Middle frontal gyrus (tissue), 1 donor: ENCODE measurements at regions not wholly inside any gene's neighbourhood (a gene's known extent, or its start where the extent isn't known, plus 50 kb on each side); places are given as distances from the start of the nearest gene placed in this dataset.

Source experiments
- DNase-seq: peaks from one replicate; pipeline ENCODE4 v3.0.0-alpha.2; 2015; ENCODE audit warnings: low spot score; ENCODE audit errors: extremely low spot score

DNA sequence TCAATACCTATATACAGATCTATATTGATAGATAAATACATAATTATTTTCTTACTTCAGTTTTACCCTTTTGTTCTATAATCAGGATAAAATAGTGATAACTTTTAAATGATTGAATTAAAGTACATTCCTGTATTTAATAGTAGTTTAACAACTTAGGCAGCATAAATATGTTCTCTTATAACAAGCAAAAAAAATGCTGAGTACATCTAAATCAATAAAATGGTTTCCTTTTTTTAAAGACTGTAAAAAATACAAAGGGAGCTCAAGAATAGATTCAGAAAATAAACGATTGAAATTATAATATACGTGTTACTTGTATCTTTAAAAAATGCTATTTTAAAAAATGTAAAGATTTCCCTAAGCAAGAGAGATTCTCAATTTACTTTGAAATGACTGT lies 393.7 kb upstream of the TMEM132C start:
- DNase-seq = no peak

DNA sequence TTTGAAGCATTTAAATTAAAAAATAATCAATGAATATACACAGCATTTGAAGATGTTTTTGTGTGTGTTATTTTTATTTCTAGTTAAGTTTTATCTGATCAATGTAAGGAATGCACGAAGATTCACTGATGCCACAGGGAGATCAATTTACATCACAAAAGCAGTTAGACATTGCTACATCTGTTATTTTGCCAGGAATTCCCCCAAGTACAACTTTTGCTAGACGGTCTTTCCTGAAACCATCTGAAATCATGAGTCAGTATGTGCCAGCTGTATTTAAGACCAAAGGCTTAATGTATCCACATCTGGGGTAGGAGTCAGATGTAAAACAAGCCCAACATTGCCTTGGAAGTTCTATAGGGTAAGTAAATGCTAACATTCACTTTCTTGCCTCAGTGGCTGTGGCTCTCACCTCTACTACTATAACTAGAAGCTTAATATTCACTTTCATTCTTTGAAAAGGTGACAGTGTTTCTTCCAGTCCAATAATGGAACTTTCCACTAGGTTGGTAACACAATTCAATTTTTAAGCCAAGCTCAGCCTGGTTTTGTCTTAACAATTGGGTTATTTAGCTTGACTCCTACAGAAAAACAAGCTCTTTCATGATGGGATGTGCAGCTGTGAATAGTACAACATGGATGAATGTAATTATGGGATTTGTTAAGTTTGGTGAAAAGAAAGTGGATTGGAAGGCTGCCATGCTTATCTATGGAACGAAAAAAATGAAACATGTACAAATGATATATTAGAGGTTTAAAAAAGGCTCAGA lies 385.4 kb upstream of the TMEM132C start:
- no peak for DNase-seq

DNA sequence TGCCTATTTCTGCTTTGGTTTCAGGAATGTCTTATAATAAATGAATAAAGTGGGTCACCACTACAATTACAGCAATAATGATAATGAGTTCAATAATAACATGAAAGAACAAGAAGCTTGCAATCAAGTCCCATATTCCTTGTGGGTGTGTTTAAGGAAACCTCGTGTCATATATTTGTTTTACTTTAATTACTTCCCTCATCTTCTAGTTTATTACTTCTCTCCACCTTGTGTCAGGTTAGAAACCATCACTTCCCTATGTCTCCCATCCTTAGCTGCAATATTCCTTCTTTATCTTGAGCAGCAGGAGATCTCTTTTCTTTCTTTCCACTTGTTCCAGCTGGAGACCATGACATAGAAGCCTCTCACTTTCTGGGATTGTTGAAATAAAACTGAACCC lies 384.0 kb upstream of the TMEM132C start:
- DNase-seq = no peak

DNA sequence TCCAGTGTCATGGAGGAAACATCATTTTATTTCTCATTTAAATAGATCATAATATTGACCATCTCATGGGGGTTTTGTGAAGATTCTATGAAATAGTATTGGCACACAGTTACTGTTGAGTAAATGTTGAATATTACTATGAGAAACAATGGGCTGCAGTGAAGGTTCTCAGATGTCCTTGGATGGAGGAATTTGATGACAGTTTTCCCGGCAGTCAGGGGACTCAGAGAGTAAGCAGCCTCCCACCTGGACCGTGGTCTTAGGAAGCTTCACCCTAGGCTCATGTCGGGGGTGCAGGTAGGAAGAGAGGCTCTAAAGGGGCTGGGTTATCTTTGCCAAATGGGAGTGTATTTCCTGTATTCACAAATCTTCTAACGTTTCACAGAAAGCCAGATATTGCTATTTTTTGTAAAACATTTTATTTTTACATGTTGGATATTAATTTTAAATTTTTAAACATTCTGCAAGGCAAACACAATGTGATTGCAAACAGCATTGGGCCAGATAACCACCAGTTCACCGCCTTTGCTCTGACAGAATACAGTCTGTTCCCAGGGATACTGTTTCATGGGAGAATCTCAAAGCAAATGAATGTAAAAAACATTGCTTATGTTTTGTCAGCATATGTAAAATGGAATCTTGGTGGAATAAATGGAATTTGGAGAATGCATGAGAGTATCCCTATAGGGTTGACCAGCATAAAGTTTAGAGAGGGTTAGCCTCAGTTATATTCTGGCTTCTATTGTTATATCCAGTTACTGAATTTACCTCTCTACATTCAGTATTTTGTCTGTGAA lies 380.8 kb upstream of the TMEM132C start:
- no peak for DNase-seq

DNA sequence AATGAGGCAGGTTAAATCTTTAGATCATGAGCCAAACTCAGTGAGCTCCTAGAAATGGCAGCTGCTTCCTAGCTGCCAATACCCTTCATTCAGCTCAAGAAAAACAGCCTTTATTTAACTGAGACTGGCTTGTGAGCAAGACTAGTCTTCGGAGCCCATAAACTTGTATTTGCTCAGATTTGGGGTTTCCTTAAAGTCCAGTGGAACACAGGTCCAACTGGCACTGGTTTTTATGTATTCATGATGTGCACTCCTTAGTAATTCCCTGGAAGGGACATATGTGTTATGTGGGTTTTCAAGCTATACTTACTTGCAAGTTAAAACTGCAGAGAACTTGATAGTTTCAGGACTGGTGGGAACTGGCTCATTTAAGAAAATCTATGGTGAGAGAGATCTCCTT lies 380.1 kb upstream of the TMEM132C start:
- DNase-seq = no peak

DNA sequence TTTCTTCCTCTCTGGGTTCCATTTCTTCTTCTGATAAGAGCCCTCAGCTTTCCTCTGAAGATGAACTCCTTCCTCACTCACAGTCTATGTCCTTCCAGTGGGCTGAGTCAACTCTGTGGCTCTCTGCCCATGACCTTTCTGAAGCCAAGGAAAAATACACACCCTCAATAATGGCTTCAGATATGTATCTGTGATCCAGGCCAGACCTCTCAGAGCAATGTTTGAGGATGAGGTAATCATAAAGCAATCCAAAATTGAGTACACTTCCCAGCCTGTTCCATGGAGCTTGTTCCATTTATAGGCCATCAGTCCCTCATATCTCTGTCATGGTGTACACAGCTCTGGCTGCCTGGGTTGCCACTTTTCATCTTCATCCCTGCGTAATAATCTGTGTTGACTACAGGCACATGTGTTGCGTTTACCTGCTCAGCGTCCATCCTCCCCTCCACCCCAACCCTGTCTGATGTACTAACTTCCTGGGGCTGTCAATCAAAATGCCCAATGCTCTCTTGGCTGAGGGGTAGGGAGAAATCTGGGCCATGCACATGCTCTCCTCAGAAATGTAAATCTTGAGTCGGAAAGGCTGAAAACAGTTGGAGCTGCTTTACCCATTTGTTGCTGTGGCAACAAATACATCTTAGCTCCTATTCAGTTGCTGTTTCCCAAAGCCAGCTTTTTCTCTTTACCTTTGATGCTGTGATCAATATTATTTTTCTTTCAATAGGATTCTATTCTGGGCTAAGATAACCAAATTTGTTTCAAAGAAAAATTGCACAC lies 377.8 kb upstream of the TMEM132C start:
- no peak for DNase-seq

DNA sequence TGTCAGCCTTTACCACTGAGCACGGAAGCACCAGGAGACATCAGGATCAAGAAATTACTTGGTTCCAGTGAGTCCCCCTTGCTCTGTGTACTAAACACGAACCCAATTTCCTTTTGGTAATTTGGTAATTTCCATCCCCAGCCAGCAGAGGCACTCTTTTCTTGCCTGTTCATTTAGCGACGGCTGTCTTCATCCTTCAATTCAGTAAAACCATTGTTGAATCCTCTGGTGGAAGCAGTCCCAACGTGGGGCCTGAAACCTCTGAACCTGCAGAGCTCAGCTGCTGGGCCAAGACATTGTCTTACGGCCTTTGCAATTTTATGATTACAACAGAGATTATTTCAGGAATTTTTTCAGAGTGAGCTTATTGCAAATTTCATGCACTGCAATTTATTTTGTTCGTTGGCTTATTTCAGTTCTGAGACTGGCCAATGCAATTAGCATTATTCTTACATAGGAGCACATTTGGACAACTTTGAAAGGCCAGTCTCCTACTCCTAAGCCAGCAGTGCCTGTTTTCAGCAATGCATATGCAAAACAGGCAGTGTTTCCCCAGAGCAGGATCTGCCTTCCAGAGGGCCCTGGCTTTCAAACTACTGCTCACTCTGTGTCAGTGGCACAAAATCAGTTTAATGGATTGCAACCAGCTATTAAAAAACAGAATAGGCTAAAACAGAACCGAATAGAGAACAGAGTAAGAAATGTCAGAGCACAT lies 372.9 kb upstream of the TMEM132C start:
- DNase-seq = no peak

DNA sequence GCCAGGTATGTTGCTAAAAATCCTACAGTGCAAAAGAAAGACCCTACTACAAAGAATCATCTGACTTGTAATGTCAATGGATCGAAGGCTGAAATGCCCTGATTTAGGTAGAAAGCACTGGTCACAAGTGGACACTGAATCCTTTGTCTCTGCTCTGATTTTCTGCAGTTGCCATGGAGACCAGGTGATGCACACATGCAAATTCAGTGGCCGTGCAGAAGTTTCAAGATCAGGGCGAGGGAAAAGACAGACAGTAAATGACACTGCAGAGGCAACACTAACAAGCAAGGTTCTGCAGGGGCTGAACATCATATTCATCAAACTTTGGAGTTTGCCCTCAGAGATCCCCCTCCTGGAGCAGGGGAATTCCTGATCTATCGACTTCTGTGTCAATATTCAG lies 370.3 kb upstream of the TMEM132C start:
- DNase-seq = no peak

DNA sequence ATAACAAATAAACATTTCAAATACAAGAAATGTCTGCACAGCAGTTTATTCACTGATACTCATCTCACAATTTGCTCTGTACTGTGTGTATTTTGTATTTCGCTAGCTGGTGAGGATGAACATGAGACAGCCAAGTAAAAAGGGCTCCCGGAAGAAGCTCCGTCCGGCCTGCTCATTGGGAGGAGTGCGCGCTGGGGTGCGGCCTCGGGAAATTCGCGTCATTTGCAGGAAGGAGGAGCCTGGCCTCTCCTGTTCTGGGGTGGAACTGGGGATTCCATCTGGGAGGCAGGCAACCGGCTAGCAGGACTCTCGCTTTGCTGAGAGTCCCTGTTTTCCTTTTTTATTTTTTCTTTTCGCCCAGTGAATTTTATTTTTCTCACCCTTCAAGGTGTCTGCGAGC lies 368.4 kb upstream of the TMEM132C start:
- no peak for DNase-seq

DNA sequence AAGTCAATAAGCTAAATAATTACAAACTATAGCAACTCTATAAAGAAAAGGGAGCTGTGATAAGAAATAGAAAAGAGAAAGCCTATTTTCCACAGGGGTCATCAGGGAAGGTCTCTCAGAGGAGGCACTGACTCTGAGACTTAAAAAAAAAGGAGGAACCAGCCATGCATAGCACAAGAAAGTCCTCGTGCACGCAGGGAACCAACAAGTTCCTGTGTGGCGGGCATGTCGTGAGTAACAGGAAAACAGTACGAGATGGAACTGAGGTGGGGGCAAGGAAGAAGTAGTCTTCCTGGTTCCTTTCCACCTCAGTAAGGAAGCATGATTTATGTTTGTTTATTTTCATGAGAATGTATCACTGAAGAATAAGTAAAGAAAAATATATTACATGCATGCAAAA lies 367.0 kb upstream of the TMEM132C start:
- no peak for DNase-seq

DNA sequence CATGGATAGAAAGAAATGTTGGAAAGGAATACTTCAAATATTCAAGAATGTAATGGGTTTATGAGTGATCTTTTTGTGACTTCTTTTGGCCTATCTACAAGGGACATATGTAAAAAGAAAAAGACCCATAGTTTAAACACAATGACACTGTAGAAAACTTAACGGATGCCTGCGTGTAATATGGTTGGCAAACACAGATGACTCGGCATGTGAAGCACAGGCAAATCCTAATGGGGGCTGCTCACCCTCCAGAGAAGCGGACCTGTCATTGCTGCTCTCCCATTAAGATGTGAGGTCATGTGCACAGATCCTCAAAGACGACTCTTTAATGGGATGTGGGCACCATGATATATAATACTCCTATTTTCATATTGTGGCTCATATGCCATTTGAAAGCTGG lies 366.6 kb upstream of the TMEM132C start:
- no peak for DNase-seq

DNA sequence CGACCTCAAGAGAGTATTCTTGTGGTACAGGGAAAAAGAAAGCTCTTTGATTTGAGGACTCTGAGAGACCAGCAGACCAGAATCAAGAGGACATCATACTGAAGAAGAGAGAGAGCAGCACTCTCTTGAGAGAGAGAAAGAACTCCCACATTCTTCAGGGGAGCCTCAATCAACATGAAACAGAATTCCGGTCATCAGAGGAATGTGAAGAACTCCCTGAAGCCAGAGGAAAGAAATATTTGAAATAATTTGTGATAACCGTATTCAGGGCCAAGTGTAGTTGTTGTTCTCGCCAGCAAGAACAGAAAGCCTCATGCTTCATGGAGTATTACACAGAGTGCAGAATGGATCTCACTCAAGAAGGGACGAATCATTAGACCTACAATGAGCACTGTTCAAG lies 363.8 kb upstream of the TMEM132C start:
- DNase-seq = no peak

DNA sequence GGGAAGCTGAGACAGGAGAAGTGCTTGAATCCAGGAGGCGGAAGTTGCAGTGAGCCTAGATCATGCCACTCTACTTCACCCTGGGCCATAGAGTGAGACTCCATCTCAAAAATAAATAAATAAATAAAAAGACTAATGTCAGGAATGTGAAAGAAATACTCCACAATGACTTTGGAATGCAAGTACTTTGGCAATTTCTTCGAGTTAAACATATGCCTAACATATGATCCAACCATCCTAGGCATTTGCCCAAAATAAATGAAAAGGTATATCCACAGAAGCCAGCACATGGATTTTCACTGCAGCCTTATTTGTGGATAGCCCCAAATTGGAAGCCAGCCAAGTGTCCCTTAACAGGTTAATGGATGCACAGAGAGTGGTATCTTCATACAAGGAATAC lies 357.9 kb upstream of the TMEM132C start:
- no peak for DNase-seq

DNA sequence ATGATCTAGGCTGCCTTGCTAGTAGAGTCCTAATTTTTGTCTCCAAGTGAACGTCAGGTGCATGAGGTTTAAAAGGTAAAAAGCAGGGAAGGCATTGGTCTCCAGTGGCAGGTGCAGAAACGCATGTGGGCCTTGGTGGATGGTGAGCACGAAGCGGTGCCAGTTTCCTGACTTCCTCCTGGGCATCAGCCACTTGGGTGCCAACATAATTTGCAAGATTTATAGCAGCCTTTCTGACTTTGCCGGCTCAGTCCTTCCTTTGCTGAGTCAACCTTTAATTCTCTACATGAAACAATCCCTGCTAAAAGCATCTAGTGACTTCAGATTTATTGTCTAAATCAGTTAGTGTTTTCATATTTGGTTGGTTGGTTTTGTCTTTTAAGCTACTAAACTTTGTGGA lies 355.7 kb upstream of the TMEM132C start:
- no peak for DNase-seq

DNA sequence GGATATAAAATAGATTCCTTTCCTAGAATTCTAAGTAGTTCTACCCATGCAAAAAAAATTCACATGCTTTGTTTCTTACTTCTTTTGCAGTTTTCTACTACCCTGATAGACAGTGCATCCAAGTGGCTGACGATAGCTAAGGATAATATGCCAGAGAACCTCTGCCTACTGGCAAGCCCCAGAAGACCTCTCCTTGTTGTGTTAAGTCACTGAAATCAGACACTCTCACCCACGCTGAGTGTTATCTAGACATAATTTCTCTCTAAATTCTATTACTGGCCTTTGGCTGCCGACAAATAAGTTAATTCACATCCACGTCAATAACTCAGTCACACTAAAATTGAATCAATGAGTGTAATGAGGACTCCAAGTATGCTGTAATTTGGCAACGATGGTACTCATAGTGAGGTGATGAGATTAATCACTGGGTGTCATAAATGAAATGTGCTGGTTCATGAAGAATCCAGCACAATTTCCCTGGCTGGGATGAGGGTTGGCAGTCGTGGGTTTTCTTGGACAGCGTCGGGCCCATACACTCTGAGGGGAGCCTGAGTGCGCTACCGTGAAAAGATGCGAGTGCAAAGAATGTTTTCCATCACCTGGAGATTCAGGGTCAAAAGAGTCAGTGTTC lies 354.8 kb upstream of the TMEM132C start:
- no peak for DNase-seq

DNA sequence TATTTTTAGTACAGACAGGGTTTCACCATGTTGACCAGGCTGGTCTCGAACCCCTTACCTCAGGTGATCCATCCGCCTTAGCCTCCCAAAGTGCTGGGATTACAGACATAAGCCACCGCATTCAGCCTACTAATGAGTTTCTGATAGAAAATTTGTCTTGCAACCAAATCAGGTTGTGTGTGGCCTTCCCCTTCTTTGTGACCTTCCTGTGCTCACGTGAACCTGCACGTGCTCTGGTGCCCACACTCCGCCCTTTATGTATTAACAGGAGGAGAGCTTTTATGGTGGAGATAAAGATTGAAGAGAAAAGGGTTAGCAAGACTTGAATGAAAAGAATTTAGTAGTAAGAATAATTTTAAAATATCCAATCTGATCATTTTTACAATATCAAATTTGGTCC lies 343.5 kb upstream of the TMEM132C start:
- no peak for DNase-seq

DNA sequence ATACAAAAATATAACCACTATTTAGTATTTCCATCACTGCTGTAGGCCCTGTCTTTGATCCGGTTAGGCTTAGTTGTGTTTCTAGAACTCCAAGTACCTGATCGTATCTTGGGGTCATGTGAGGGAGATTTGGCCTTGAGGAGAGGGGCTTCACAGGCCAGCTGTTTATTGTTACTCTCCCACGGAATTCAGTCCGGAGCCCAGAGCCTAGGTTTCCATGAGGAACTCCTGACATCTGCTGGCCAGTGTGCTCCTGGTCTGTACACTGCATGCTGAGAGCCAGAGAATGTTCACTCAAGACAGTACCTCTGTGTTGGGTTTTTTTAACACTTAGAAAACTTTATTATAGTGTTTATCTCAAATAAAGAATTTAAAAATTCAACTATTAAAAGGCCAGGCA lies 341.0 kb upstream of the TMEM132C start:
- DNase-seq = peak; percentile 48

DNA sequence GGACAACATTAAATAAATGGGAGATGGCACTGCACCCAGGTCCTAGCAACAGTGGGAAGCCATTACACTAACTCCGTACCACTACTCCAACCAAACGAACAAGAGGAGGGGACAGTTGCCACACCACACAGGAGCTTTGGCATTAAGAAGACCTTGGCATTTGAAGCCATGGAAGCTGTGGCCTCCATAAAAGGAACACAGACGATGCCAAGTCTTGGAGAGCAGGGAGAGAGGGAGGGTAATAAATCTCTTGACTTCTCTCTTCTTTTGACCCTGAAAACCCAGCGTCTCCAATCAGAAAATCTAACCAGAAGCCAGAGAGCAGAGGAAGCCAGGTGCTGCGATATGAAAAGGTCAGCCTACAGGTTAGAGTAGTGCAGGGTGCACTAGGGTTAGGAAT lies 338.8 kb upstream of the TMEM132C start:
- DNase-seq = no peak

DNA sequence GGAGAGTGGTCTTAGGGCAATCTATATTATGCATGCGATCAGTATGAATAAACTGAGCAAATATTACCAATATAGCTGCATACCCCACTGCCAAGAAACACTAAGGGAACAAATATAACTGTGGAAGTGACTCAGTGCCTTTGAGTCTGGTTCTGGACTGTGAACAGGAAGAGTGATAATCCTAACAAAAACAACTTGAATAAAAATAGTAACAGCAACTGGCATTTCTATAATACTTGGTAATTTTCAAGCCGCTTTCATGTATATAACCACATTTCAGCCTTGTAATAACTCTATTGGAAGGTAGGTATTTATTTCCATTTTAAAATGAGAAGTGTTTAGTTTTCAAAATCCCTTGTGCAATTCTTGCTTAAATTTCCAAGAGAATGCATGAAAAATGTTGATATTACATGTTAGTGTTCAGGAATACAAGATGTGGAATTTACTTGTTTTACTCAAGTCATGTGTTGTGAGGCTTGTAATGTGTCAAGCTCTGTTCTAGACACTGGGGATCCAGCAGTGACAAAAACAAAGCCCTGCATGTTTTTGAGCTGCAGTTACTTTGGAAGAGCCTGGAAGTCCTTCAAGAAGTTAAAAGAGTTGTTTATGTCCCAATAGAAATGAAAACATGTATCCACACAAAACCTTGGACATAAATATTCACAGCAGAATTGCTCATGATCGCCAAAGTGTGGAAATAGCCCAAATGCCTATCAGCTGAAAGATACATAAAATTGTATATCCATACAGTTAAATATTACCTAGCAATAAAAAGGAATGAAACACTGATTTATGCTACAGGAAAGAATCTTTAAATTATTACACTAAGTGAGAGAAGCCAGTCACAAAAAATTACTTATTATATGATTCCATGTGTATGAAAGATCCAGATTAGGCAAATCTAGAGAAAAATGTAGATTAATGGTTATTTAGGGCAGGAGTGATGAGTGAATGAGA lies 338.1 kb upstream of the TMEM132C start:
- DNase-seq = no peak

DNA sequence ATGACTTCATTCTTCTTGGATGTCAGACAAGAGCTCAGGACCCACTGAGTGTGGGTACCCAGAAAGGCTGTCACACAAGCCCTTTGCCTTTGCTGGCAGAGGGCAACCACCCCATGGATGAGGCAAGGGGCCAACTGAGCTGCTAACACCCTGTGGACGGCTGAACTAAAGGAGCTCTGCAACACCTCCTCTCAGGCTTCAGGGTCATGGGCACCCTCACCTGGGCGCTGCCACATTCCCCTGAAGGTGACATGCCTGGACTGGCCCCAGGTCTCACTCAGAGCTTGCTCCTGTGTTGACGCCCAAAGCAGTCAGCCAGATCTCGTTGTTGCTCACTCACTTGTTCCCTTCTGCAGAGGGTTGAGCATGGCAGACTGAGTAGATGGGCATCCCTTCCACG lies 336.8 kb upstream of the TMEM132C start:
- no peak for DNase-seq
